ENCODE measurements at regions not wholly inside any gene's neighbourhood (a gene's known extent, or its start where the extent isn't known, plus 50 kb on each side); places are given as distances from the start of the nearest gene placed in this dataset.

DNA sequence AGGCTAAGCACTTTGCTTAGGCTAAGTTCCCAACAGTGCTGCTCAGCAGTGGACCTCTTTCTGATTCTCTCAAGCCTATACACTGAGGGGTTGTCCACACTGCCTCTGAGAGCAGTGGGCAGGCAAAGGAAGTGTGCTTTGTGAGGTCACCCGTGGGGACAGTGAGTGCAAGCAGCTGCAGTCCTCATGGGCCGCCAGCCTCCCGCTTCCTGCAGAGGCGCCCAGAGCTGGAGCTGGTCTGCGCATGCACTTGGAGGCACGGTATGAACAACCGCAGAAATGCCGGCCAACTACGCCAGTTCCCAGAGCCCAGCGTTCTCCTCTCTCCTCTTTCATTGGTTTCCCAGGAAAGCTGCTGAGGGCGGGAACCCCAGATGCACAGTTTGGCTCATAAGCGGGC, 149.5 kb upstream of the DLX2 start:
- TF ChIP-seq, protein P1, sequence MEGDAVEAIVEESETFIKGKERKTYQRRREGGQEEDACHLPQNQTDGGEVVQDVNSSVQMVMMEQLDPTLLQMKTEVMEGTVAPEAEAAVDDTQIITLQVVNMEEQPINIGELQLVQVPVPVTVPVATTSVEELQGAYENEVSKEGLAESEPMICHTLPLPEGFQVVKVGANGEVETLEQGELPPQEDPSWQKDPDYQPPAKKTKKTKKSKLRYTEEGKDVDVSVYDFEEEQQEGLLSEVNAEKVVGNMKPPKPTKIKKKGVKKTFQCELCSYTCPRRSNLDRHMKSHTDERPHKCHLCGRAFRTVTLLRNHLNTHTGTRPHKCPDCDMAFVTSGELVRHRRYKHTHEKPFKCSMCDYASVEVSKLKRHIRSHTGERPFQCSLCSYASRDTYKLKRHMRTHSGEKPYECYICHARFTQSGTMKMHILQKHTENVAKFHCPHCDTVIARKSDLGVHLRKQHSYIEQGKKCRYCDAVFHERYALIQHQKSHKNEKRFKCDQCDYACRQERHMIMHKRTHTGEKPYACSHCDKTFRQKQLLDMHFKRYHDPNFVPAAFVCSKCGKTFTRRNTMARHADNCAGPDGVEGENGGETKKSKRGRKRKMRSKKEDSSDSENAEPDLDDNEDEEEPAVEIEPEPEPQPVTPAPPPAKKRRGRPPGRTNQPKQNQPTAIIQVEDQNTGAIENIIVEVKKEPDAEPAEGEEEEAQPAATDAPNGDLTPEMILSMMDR (IDR thresholded peaks at IDR 0.05; ENCODE audit: low read length), result no peak
- no peak for TF ChIP-seq EZH2 (IDR thresholded peaks at IDR 0.05; ENCODE audit: borderline replicate concordance, low read length)

Data from OCI-LY1 (cell line).